SH-SY5Y (cell line): ENCODE measurements at regions not wholly inside any gene's neighbourhood (a gene's known extent, or its start where the extent isn't known, plus 50 kb on each side); places are given as distances from the start of the nearest gene placed in this dataset.

ENCODE experiments used
- GATA2 ChIP-seq: IDR thresholded peaks from 2 replicates; pipeline ENCODE4 v1.6.1; 2011; ENCODE audit warnings: mild to moderate bottlenecking, low read depth, low read length
- GATA3 ChIP-seq: IDR thresholded peaks from 2 replicates; pipeline ENCODE4 v1.6.1; 2011; ENCODE audit warnings: low read depth, mild to moderate bottlenecking, low read length, moderate library complexity

DNA sequence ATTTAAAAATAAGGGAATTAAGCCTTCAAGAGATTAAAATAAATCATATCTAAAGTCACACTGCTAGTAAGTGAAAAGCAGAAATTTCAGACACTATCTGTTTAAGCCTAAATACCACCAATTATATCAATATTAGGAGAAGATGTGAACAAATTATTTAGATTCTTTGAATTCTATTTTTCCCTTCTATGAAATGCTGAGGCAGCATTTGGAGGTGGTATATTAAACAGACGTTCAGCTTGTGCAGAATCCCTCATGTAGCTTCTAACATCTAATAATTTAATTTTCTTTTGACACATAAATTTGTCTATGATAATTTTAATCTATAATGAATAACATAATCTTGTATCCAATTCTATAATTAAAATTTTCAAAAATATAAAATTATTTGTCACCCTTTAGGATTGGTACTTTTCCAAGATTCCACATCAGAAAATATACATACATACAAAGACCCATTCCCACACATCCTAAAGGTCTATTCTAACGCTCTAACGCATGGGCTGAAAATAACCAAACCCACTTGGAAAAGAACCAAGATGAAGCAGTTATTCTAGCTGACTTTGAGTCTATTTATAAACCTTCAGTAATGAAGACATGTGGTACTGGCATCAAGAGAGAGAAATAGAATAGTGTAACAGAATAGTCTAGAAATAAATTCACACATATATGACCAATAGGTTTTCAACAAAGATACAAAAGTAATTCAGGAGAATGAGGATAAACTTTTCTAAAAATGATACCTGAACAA lies 751.8 kb downstream of the GALC start:
- TF ChIP-seq GATA2 (no peak), GATA3 (no peak)
